NCI-H1092 treated with DMSO at 0.1 percent for 48 hours (cell line): ENCODE measurements at regions not wholly inside any gene's neighbourhood (a gene's known extent, or its start where the extent isn't known, plus 50 kb on each side); places are given as distances from the start of the nearest gene placed in this dataset.
"Not testable (repeated sequence)": the region's sequence is repeated elsewhere in the genome, so short reads cannot be mapped to it uniquely, and the experiment has no call there.

ENCODE experiments used
- DNase-seq: peaks from one replicate; lab custom pipeline; 2025; lab: John Stamatoyannopoulos, UW

GRCh38 chr2:52456561-52457377, 1310.8 kb upstream of the CHAC2 start:
- no peak for DNase-seq

GRCh38 chr2:52454962-52455361, 1312.6 kb upstream of the CHAC2 start:
- no peak for DNase-seq

- no peak for DNase-seq
These were observed 1315.4 kb upstream of the CHAC2 start for GRCh38 chr2:52452201-52452600.

GRCh38 chr2:52445686-52446085, 1321.9 kb upstream of the CHAC2 start:
- DNase-seq: no peak

- no peak for DNase-seq
These were observed 1336.2 kb upstream of the CHAC2 start for GRCh38 chr2:52431352-52431760.

GRCh38 chr2:52429740-52430139, 1337.9 kb upstream of the CHAC2 start:
- no peak for DNase-seq

- no peak for DNase-seq
These were observed 1338.4 kb upstream of the CHAC2 start for GRCh38 chr2:52429171-52429570.

- no peak for DNase-seq
These were observed 1339.4 kb upstream of the CHAC2 start for GRCh38 chr2:52428224-52428623.

- DNase-seq: no peak
These were observed 1343.9 kb upstream of the CHAC2 start for GRCh38 chr2:52423655-52424054.

GRCh38 chr2:52423111-52423510, 1344.5 kb upstream of the CHAC2 start:
- DNase-seq: no peak

GRCh38 chr2:52416340-52416739, 1351.3 kb upstream of the CHAC2 start:
- DNase-seq: peak; percentile 16

GRCh38 chr2:52414561-52415295, 1352.9 kb upstream of the CHAC2 start:
- peak; percentile 14 for DNase-seq

- DNase-seq: not testable (repeated sequence)
These were observed 1358.1 kb upstream of the CHAC2 start for GRCh38 chr2:52409308-52410118.

GRCh38 chr2:52405980-52406379, 1361.6 kb upstream of the CHAC2 start:
- no peak for DNase-seq

GRCh38 chr2:52404866-52405265, 1362.7 kb upstream of the CHAC2 start:
- DNase-seq: no peak

- no peak for DNase-seq
These were observed 1363.6 kb upstream of the CHAC2 start for GRCh38 chr2:52404046-52404445.

- no peak for DNase-seq
These were observed 1365.5 kb upstream of the CHAC2 start for GRCh38 chr2:52402128-52402527.

- DNase-seq: no peak
These were observed 1364.9 kb upstream of the NRXN1 start for GRCh38 chr2:52396836-52397235.

GRCh38 chr2:52395912-52396311, 1364.0 kb upstream of the NRXN1 start:
- DNase-seq: no peak

- DNase-seq: no peak
These were observed 1359.7 kb upstream of the NRXN1 start for GRCh38 chr2:52391621-52392020.

GRCh38 chr2:52390651-52391050, 1358.7 kb upstream of the NRXN1 start:
- no peak for DNase-seq

GRCh38 chr2:52387937-52388590, 1356.1 kb upstream of the NRXN1 start:
- DNase-seq: no peak
